ENCODE measurements at regions not wholly inside any gene's neighbourhood (a gene's known extent, or its start where the extent isn't known, plus 50 kb on each side); places are given as distances from the start of the nearest gene placed in this dataset.

GRCh38 chr3:76728426-76728825 lies 311.5 kb upstream of the ROBO2 start:
- TF ChIP-seq CTCF (IDR thresholded peaks at IDR 0.05; ENCODE audit: insufficient read depth, low read depth, low read length): no peak
- no peak overlapping the region for H3K4me3 ChIP-seq (ENCODE audit: low read depth, low read length)
- no peak for DNase-seq (ENCODE audit: low read depth)

GRCh38 chr3:76731471-76731870 lies 308.4 kb upstream of the ROBO2 start:
- TF ChIP-seq CTCF (IDR thresholded peaks at IDR 0.05; ENCODE audit: insufficient read depth, low read depth, low read length): no peak
- no peak for DNase-seq (ENCODE audit: low read depth)
- H3K4me3 ChIP-seq (ENCODE audit: low read depth, low read length): no peak overlapping the region

GRCh38 chr3:76733073-76733759 lies 306.7 kb upstream of the ROBO2 start:
- no peak for DNase-seq (ENCODE audit: low read depth)
- TF ChIP-seq CTCF (IDR thresholded peaks at IDR 0.05; ENCODE audit: insufficient read depth, low read depth, low read length): no peak
- no peak overlapping the region for H3K4me3 ChIP-seq (ENCODE audit: low read depth, low read length)

- H3K4me3 ChIP-seq (ENCODE audit: low read depth, low read length): no peak overlapping the region
- DNase-seq (ENCODE audit: low read depth): no peak
- no peak for TF ChIP-seq CTCF (IDR thresholded peaks at IDR 0.05; ENCODE audit: insufficient read depth, low read depth, low read length)
Observed at GRCh38 chr3:76735152-76735551, 304.7 kb upstream of the ROBO2 start.

- no peak for DNase-seq (ENCODE audit: low read depth)
Observed at GRCh38 chr3:76753599-76753998, 286.3 kb upstream of the ROBO2 start.

GRCh38 chr3:76754247-76754646 lies 285.7 kb upstream of the ROBO2 start:
- TF ChIP-seq CTCF (IDR thresholded peaks at IDR 0.05; ENCODE audit: insufficient read depth, low read depth, low read length): no peak
- no peak overlapping the region for H3K4me3 ChIP-seq (ENCODE audit: low read depth, low read length)
- DNase-seq (ENCODE audit: low read depth): no peak

More at GRCh38 chr3:76753599-76753998, 286.3 kb upstream of the ROBO2 start:
- peak; percentile 5 for TF ChIP-seq CTCF (IDR thresholded peaks at IDR 0.05; ENCODE audit: insufficient read depth, low read depth, low read length)
- no peak overlapping the region for H3K4me3 ChIP-seq (ENCODE audit: low read depth, low read length)

- H3K4me3 ChIP-seq (ENCODE audit: low read depth, low read length): no peak overlapping the region
- TF ChIP-seq CTCF (IDR thresholded peaks at IDR 0.05; ENCODE audit: insufficient read depth, low read depth, low read length): no peak
- DNase-seq (ENCODE audit: low read depth): no peak
Observed at GRCh38 chr3:76756577-76756976, 283.3 kb upstream of the ROBO2 start.

Measured in fibroblast of villous mesenchyme (primary cell).